ENCODE measurements at regions not wholly inside any gene's neighbourhood (a gene's known extent, or its start where the extent isn't known, plus 50 kb on each side); places are given as distances from the start of the nearest gene placed in this dataset.

DNA sequence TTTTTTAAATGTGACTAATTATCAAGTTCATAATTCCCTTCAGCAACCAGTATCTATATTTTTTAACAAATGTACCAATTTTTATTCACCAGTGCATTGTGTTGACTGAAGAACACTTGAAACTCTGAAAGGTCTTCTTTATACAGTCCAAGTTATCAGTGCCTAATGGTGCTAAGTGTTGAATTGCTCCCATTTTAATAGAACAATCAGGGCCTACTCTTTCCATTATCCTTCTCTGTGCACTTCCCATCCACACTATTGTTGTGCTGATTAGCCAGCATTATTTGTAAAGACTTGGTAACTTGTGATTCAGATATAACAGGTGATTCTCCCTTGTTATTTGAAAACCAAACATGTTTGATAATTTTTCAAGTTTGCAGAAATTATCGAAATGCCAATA lies 1209.7 kb upstream of the MAP3K7 start:
- Histone ChIP-seq H2AFZ (ENCODE audit: insufficient read depth, low read depth, low read length, poor library complexity, severe bottlenecking) (no peak overlapping the region), H3K36me3 (replicated peaks in 1 of 2; ENCODE audit: control insufficient read depth in 1 of 2, insufficient read depth in 2 of 2, low read length in 2 of 2) (no peaks in the 10 kb centered on the region), H3K4me2 (replicated peaks; ENCODE audit: extremely low read depth, low read length, poor library complexity, severe bottlenecking) (no peak overlapping the region), H3K27me3 (ENCODE audit: control insufficient read depth in 2 of 2, insufficient read depth in 2 of 2, low read length in 2 of 2) (no peaks in the 10 kb centered on the region), H3K79me2 (ENCODE audit: insufficient read depth, low read length) (no peaks in the 10 kb centered on the region), H3K4me1 (ENCODE audit: control insufficient read depth in 1 of 2, insufficient read depth in 2 of 2, low read length in 2 of 2) (no peaks in the 10 kb centered on the region), H3K9ac (ENCODE audit: insufficient read depth, low read length, poor library complexity, severe bottlenecking) (no peak overlapping the region), H3K4me3 (replicated peaks in 1 of 3; ENCODE audit: low read depth in 2 of 3, low read length in 3 of 3) (no peak overlapping the region), H4K20me1 (ENCODE audit: insufficient read depth, low read length) (no peaks in the 10 kb centered on the region), H3K9me3 (replicated peaks in 1 of 2; ENCODE audit: control insufficient read depth in 1 of 2, insufficient read depth in 1 of 2, low read length in 2 of 2) (no peaks in the 10 kb centered on the region), H3K27ac (ENCODE audit: low read depth in 1 of 2, low read length in 2 of 2) (no peak overlapping the region)
- peaks cover 0 to 4% (median 0%) of the 10 kb centered on the region in 7 donors for H3K9me3 Mint-ChIP-seq
- no peaks in the 10 kb centered on the region for H3K27me3 Mint-ChIP-seq (ENCODE audit: low read depth in 3 of 3)
- intact Hi-C loops (cut with micrococcal nuclease): no loop called here
- H3K4me1 Mint-ChIP-seq: no peaks in the 10 kb centered on the region
- H3K27ac Mint-ChIP-seq: no peak overlapping the region
- H3K36me3 Mint-ChIP-seq: no peaks in the 10 kb centered on the region
- DNase-seq: no peak
- TF ChIP-seq, protein P1, sequence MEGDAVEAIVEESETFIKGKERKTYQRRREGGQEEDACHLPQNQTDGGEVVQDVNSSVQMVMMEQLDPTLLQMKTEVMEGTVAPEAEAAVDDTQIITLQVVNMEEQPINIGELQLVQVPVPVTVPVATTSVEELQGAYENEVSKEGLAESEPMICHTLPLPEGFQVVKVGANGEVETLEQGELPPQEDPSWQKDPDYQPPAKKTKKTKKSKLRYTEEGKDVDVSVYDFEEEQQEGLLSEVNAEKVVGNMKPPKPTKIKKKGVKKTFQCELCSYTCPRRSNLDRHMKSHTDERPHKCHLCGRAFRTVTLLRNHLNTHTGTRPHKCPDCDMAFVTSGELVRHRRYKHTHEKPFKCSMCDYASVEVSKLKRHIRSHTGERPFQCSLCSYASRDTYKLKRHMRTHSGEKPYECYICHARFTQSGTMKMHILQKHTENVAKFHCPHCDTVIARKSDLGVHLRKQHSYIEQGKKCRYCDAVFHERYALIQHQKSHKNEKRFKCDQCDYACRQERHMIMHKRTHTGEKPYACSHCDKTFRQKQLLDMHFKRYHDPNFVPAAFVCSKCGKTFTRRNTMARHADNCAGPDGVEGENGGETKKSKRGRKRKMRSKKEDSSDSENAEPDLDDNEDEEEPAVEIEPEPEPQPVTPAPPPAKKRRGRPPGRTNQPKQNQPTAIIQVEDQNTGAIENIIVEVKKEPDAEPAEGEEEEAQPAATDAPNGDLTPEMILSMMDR (IDR thresholded peaks at IDR 0.05): no peak
- H3K4me3 Mint-ChIP-seq: no peak overlapping the region
- WGBS (ENCODE audit: insufficient coverage): no CpG with 5 or more reads among the region's 1 CpG

DNA sequence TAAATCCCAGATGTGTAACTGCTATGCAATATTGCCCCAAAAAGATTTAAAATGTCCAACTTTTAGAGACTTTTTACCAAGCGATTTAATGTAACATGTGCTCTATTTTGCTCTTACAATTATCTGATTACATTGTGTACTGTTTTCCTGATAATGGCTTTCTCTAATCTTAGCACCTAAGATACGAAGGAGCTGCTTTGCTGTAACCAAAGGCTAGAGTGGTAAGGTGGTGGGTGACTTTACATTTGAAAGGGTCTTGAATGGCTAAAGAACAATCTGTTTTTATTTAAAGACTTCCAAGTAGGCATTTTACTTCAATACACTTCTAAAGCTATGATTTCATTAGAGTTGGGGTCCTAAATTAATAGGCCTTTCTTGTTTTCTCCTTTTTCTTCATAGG lies 1201.6 kb upstream of the MAP3K7 start:
- Mint-ChIP-seq H3K4me1 (no peaks in the 10 kb centered on the region), H3K27me3 (ENCODE audit: low read depth in 3 of 3) (no peaks in the 10 kb centered on the region), H3K27ac (no peak overlapping the region), H3K4me3 (no peak overlapping the region), H3K9me3 (peaks cover 1 to 10% (median 3%) of the 10 kb centered on the region in 7 donors), H3K36me3 (no peaks in the 10 kb centered on the region)
- Histone ChIP-seq H3K4me3 (replicated peaks in 1 of 3; ENCODE audit: low read depth in 2 of 3, low read length in 3 of 3) (no peak overlapping the region), H3K27ac (ENCODE audit: low read depth in 1 of 2, low read length in 2 of 2) (no peak overlapping the region), H2AFZ (ENCODE audit: insufficient read depth, low read depth, low read length, poor library complexity, severe bottlenecking) (no peak overlapping the region), H3K4me1 (ENCODE audit: control insufficient read depth in 1 of 2, insufficient read depth in 2 of 2, low read length in 2 of 2) (no peaks in the 10 kb centered on the region), H4K20me1 (ENCODE audit: insufficient read depth, low read length) (no peaks in the 10 kb centered on the region), H3K9ac (ENCODE audit: insufficient read depth, low read length, poor library complexity, severe bottlenecking) (no peak overlapping the region), H3K9me3 (replicated peaks in 1 of 2; ENCODE audit: control insufficient read depth in 1 of 2, insufficient read depth in 1 of 2, low read length in 2 of 2) (peaks cover 0 to 9% of the 10 kb centered on the region in 2 donors), H3K4me2 (replicated peaks; ENCODE audit: extremely low read depth, low read length, poor library complexity, severe bottlenecking) (no peak overlapping the region), H3K27me3 (ENCODE audit: control insufficient read depth in 2 of 2, insufficient read depth in 2 of 2, low read length in 2 of 2) (no peaks in the 10 kb centered on the region), H3K36me3 (replicated peaks in 1 of 2; ENCODE audit: control insufficient read depth in 1 of 2, insufficient read depth in 2 of 2, low read length in 2 of 2) (no peaks in the 10 kb centered on the region), H3K79me2 (ENCODE audit: insufficient read depth, low read length) (no peaks in the 10 kb centered on the region)
- TF ChIP-seq, protein P1 (IDR thresholded peaks at IDR 0.05): no peak
- intact Hi-C loops (cut with micrococcal nuclease): no loop called here
- DNase-seq: no peak
- WGBS (ENCODE audit: insufficient coverage): no CpG with 5 or more reads among the region's 2 CpGs
